WTC11 (cell line): ENCODE measurements at regions not wholly inside any gene's neighbourhood (a gene's known extent, or its start where the extent isn't known, plus 50 kb on each side); places are given as distances from the start of the nearest gene placed in this dataset.

ENCODE experiments used
- NR3C1 ChIP-seq: sonication (generic); formaldehyde crosslinking; conservative IDR thresholded peaks from 2 replicates; pipeline ENCODE4 v1.8.1; 2023; ENCODE audit warnings: low read depth, mild to moderate bottlenecking, missing genetic modification reagents
- TCF7 ChIP-seq: sonication (generic); formaldehyde crosslinking; IDR thresholded peaks from 2 replicates; pipeline ENCODE4 v1.8.0; 2022; ENCODE audit warnings: mild to moderate bottlenecking, low read depth, missing genetic modification reagents, moderate library complexity
- ZNF232 ChIP-seq: sonication (generic); formaldehyde crosslinking; IDR thresholded peaks from 2 replicates; pipeline ENCODE4 v1.8.0; 2022; ENCODE audit warnings: mild to moderate bottlenecking, missing genetic modification reagents
- TF ChIP-seq, protein P1 (sequence below): fragments of 200-600 bp; IDR thresholded peaks from 2 replicates; pipeline ENCODE4 v1.8.0; 2022; ENCODE audit warnings: antibody characterized with exemption
- TF ChIP-seq, protein P2 (sequence below): sonication (generic); formaldehyde crosslinking; IDR thresholded peaks from 2 replicates; pipeline ENCODE4 v1.8.0; 2022; ENCODE audit warnings: mild to moderate bottlenecking, missing genetic modification reagents
- TF ChIP-seq, protein P3 (sequence below): sonication (generic); formaldehyde crosslinking; IDR thresholded peaks from 2 replicates; pipeline ENCODE4 v1.8.1; 2023; ENCODE audit warnings: mild to moderate bottlenecking, missing genetic modification reagents, moderate library complexity
- TF ChIP-seq, protein P4 (sequence below): sonication (generic); formaldehyde crosslinking; conservative IDR thresholded peaks from 2 replicates; pipeline ENCODE4 v1.8.1; 2022; ENCODE audit warnings: mild to moderate bottlenecking, missing genetic modification reagents

DNA sequence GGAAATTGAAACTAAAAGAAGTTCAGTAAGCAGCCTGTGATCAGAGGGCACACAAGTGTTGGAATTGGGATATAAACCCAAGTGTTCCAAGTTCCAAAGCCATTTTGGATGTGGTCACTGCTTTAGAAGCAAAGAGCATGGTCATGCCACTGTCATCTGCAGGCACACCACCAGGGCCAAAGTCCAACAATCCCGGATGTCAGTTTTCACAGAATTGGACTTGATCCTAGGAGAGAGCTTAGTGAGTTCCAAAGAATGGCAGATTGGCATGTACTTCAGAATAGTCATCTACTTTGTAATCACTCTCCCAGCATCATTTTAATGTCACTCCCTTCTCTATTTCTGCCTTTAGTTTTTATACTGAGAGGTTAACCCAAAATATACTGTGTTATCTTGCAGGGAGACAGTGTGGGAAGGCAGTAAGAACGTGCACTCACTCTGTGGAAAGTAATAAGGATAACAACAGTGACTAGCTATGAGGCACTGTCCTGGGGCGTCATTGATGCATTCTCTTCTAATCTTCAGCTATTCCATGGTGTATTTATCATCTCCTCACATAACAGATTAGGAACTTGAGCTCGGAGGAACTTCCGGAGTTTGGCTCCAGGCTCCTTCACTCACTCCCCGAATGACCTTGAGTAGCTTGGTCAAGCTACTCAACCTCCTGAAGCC is 388.0 kb downstream of the ACTL7B start:
- TF ChIP-seq, protein P1, sequence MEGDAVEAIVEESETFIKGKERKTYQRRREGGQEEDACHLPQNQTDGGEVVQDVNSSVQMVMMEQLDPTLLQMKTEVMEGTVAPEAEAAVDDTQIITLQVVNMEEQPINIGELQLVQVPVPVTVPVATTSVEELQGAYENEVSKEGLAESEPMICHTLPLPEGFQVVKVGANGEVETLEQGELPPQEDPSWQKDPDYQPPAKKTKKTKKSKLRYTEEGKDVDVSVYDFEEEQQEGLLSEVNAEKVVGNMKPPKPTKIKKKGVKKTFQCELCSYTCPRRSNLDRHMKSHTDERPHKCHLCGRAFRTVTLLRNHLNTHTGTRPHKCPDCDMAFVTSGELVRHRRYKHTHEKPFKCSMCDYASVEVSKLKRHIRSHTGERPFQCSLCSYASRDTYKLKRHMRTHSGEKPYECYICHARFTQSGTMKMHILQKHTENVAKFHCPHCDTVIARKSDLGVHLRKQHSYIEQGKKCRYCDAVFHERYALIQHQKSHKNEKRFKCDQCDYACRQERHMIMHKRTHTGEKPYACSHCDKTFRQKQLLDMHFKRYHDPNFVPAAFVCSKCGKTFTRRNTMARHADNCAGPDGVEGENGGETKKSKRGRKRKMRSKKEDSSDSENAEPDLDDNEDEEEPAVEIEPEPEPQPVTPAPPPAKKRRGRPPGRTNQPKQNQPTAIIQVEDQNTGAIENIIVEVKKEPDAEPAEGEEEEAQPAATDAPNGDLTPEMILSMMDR = no peak
- TF ChIP-seq, protein P2, sequence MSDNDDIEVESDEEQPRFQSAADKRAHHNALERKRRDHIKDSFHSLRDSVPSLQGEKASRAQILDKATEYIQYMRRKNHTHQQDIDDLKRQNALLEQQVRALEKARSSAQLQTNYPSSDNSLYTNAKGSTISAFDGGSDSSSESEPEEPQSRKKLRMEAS (CRISPR knock-in tag) = no peak
- TF ChIP-seq TCF7 (CRISPR knock-in tag) (no peak), NR3C1 (CRISPR knock-in tag) (no peak), ZNF232 (CRISPR knock-in tag) (no peak)
- TF ChIP-seq, protein P3, sequence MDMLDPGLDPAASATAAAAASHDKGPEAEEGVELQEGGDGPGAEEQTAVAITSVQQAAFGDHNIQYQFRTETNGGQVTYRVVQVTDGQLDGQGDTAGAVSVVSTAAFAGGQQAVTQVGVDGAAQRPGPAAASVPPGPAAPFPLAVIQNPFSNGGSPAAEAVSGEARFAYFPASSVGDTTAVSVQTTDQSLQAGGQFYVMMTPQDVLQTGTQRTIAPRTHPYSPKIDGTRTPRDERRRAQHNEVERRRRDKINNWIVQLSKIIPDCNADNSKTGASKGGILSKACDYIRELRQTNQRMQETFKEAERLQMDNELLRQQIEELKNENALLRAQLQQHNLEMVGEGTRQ (CRISPR knock-in tag) = no peak
- TF ChIP-seq, protein P4, sequence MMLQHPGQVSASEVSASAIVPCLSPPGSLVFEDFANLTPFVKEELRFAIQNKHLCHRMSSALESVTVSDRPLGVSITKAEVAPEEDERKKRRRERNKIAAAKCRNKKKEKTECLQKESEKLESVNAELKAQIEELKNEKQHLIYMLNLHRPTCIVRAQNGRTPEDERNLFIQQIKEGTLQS (CRISPR knock-in tag) = no peak
